ENCODE measurements at regions not wholly inside any gene's neighbourhood (a gene's known extent, or its start where the extent isn't known, plus 50 kb on each side); places are given as distances from the start of the nearest gene placed in this dataset.

DNA sequence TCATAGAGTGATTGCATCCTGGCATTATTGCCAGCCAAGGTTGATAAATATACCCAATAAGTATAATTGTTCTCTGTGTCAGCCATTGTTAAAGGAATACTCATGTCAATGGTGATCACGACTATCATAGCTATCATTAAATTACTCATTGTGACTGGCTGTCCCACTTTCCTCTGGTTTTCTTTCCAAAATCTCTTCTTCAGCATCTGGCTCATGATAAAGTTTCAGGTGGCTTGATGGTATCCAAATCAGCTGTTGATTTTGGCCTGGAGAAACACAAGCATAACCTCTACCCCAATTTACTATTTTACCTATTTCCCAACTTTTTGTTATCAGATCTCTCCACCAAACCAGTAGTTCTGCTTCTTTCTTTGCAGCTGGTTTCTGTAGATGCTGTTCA, 67.1 kb upstream of the SPIN2A start:
- DNase-seq (ENCODE audit: low read depth in 2 of 3, low spot score in 2 of 3): no peak

- DNase-seq (ENCODE audit: low read depth in 2 of 3, low spot score in 2 of 3): no peak
These were observed 74.6 kb upstream of the FAAH2 start for GRCh38 chrX:57211906-57212305.

GRCh38 chrX:57227691-57228090, 58.8 kb upstream of the FAAH2 start:
- peak in 1 of 3 experiments; percentile 0 for DNase-seq (ENCODE audit: low read depth in 2 of 3, low spot score in 2 of 3)

GRCh38 chrX:57232658-57233360, 53.7 kb upstream of the FAAH2 start:
- DNase-seq (ENCODE audit: low read depth in 2 of 3, low spot score in 2 of 3): no peak
